HepG2 (cell line): ENCODE measurements at regions not wholly inside any gene's neighbourhood (a gene's known extent, or its start where the extent isn't known, plus 50 kb on each side); places are given as distances from the start of the nearest gene placed in this dataset.

Experiments used
- ATAC-seq: fragments of 200-7000 bp; cut with Tn5 transposase; 3 replicates; pipeline ENCODE4 v1.9.1; 2020; ENCODE audit warnings: mild to moderate bottlenecking, moderate library complexity
- BruUV-seq: library from RNA; stranded (reverse); fragments of 400-500 nt; replicated peaks from 2 replicates; lab custom pipeline; 2021; lab: Mats Ljungman, UMichigan
- CTCF ChIA-PET: fragments of 300-600 bp; formaldehyde crosslinking; extraction: SDS; loops from one replicate; lab custom pipeline; 2021; ENCODE audit warnings: low total read pairs, inconsistent platforms, low intra/inter-chr PET ratio; lab: Yijun Ruan, JAX
- POLR2A ChIA-PET: fragments of 350-600 bp; sonication (Branson Sonifier 250); formaldehyde crosslinking; loops from one replicate; lab custom pipeline; 2020; ENCODE audit warnings: antibody characterized with exemption, inconsistent platforms; lab: Yijun Ruan, JAX
- DNase-seq: peaks from one replicate; pipeline ENCODE4 v3.0.0-alpha.2; 2015; ENCODE audit warnings: low spot score
- FAIRE-seq: peaks from 3 replicates; lab custom pipeline; 2011; peaks lifted over from hg19 to GRCh38; lab: Jason Lieb, UNC
- H2AFZ ChIP-seq: one replicate; pipeline ENCODE4 v1.6.1; 2011; ENCODE audit warnings: low read length, inconsistent platforms
- H3K27ac ChIP-seq: fragments of 300-600 bp; 3 replicates; pipeline ENCODE4 v1.8.0; 2011; ENCODE audit warnings: mixed run types, mild to moderate bottlenecking, mixed read lengths, low read length, inconsistent platforms; ENCODE audit not compliant: insufficient read depth; ENCODE audit errors: extremely low read length
- H3K27me3 ChIP-seq, 2 experiments: fragments of 200-600 bp in 1 of 2; 2 replicates in 1 of 2; 3 replicates in 1 of 2; pipeline versions ENCODE4 v1.6.0 to v1.8.0; 2011; ENCODE audit warnings: low read length in 2 of 2, mild to moderate bottlenecking in 2 of 2, moderate library complexity in 2 of 2, inconsistent platforms in 1 of 2; ENCODE audit not compliant: insufficient read depth in 2 of 2, control insufficient read depth in 1 of 2
- H3K36me3 ChIP-seq, 2 experiments: fragments of 200-600 bp in 1 of 2; replicated peaks in 1 of 2; 2 replicates in 1 of 2; 3 replicates in 1 of 2; pipeline versions ENCODE4 v1.5.1 to v1.8.0; 2011; ENCODE audit warnings: low read length in 2 of 2, inconsistent platforms in 1 of 2; ENCODE audit not compliant: insufficient read depth in 2 of 2, control insufficient read depth in 1 of 2
- H3K4me1 ChIP-seq: 2 replicates; pipeline ENCODE4 v1.5.1; 2012; ENCODE audit warnings: low read length, inconsistent platforms; ENCODE audit not compliant: insufficient read depth
- H3K4me2 ChIP-seq: 2 replicates; pipeline ENCODE4 v1.6.0; 2011; ENCODE audit warnings: low read depth, low read length, inconsistent platforms
- H3K4me3 ChIP-seq, 3 experiments: fragments of 200-600 bp in 1 of 3; sonication (generic), shearing (Covaris generic) in 1 of 3; replicated peaks in 1 of 3; 2 replicates each; pipeline ENCODE4 v1.5.1; 2011 to 2016; ENCODE audit warnings: low read length in 3 of 3, inconsistent platforms in 2 of 3, low read depth in 2 of 3, mild to moderate bottlenecking in 2 of 3, control low read depth in 1 of 3, mixed read lengths in 1 of 3; ENCODE audit not compliant: insufficient read depth in 1 of 3
- H3K79me2 ChIP-seq: one replicate; pipeline ENCODE4 v1.6.1; 2011; ENCODE audit warnings: low read length, inconsistent platforms; ENCODE audit not compliant: insufficient read depth
- H3K9ac ChIP-seq: 2 replicates; pipeline ENCODE4 v1.6.0; 2011; ENCODE audit warnings: mild to moderate bottlenecking, low read depth, low read length, inconsistent platforms; ENCODE audit not compliant: insufficient read depth
- H3K9me3 ChIP-seq: 2 replicates; pipeline ENCODE4 v1.5.1; 2012; ENCODE audit warnings: mild to moderate bottlenecking, low read length
- H4K20me1 ChIP-seq: 2 replicates; pipeline ENCODE4 v1.6.0; 2011; ENCODE audit warnings: inconsistent platforms, mild to moderate bottlenecking, low read length, moderate library complexity; ENCODE audit not compliant: insufficient read depth
- ARID5B ChIP-seq: IDR thresholded peaks from 2 replicates; pipeline ENCODE4 v1.4.0; 2020; ENCODE audit warnings: mild to moderate bottlenecking, missing genetic modification reagents
- CSRNP1 ChIP-seq: sonication (generic); formaldehyde crosslinking; IDR thresholded peaks from 2 replicates; pipeline ENCODE4 v1.8.1; 2023; ENCODE audit warnings: mild to moderate bottlenecking, missing genetic modification reagents
- KLF6 ChIP-seq: IDR thresholded peaks from 2 replicates; pipeline ENCODE4 v1.8.0; 2016; ENCODE audit warnings: missing biosample characterization, missing genetic modification reagents
- RBAK ChIP-seq: sonication (generic); formaldehyde crosslinking; IDR thresholded peaks from 2 replicates; pipeline ENCODE4 v1.5.1; 2020; ENCODE audit warnings: mild to moderate bottlenecking, missing genetic modification reagents
- ZNF382 ChIP-seq: sonication (generic); formaldehyde crosslinking; IDR thresholded peaks from 2 replicates; pipeline ENCODE4 v1.5.0; 2020; ENCODE audit warnings: missing genetic modification reagents, mild to moderate bottlenecking, borderline replicate concordance
- ZSCAN20 ChIP-seq: sonication (generic); formaldehyde crosslinking; IDR thresholded peaks from 2 replicates; pipeline ENCODE4 v1.4.0; 2020; ENCODE audit warnings: missing genetic modification reagents, mild to moderate bottlenecking, borderline replicate concordance
- ZSCAN30 ChIP-seq: sonication (generic); formaldehyde crosslinking; IDR thresholded peaks from 2 replicates; pipeline ENCODE4 v1.5.0; 2020; ENCODE audit warnings: mild to moderate bottlenecking, missing genetic modification reagents
- WGBS: methylation state at CpG from one replicate; pipeline ENCODE4 v1.1.6; 2017; ENCODE audit warnings: low lambda C conversion rate; 5-methylcytosine and 5-hydroxymethylcytosine counted together
- in situ Hi-C: cut with HindIII; loops from 2 replicates; pipeline ENCODE4 v1.10.0; 2017; ENCODE audit warnings: low pct_unique_long_range_greater_than_20kb; ENCODE audit not compliant: extremely low pct_ligation_motif_present
- intact Hi-C: fragments of 100-400 bp; cut with micrococcal nuclease; formaldehyde crosslinking; loops from one replicate; pipeline ENCODE4 v1.10.0; 2022; ENCODE audit not compliant: unreplicated experiment

GRCh38 chr7:69328516-69328915 lies 269.8 kb upstream of the AUTS2 start:
- ATAC-seq (no peak), DNase-seq (no peak), FAIRE-seq (no peak)
- no TSS peak for BruUV-seq
- intact Hi-C loops (no loop called here), in situ Hi-C loops (no loop called here)
- Histone ChIP-seq H3K79me2 (no peaks in the 10 kb centered on the region), H3K4me1 (no peaks in the 10 kb centered on the region), H4K20me1 (no peaks in the 10 kb centered on the region), H3K4me3 (no peak overlapping the region), H3K4me2 (no peak overlapping the region), H3K9ac (no peak overlapping the region), H3K9me3 (no peaks in the 10 kb centered on the region), H3K27me3 (no peaks in the 10 kb centered on the region), H3K27ac (no peak overlapping the region), H3K36me3 (no peaks in the 10 kb centered on the region), H2AFZ (no peak overlapping the region)
- ChIA-PET CTCF (no interaction called here), POLR2A (no interaction called here)
- TF ChIP-seq ARID5B (CRISPR knock-in tag), result no peak
- no peak for TF ChIP-seq ZSCAN30 (CRISPR knock-in tag)
- no peak for TF ChIP-seq CSRNP1 (CRISPR knock-in tag)
- TF ChIP-seq ZNF382 (CRISPR knock-in tag), result no peak
- no peak for TF ChIP-seq ZSCAN20 (CRISPR knock-in tag)
- TF ChIP-seq KLF6 (CRISPR knock-in tag), result no peak
- no peak for TF ChIP-seq RBAK (CRISPR knock-in tag)
- 28% methylated on average over 5 of the region's 5 CpGs for WGBS
